ENCODE measurements at regions not wholly inside any gene's neighbourhood (a gene's known extent, or its start where the extent isn't known, plus 50 kb on each side); places are given as distances from the start of the nearest gene placed in this dataset.

DNA sequence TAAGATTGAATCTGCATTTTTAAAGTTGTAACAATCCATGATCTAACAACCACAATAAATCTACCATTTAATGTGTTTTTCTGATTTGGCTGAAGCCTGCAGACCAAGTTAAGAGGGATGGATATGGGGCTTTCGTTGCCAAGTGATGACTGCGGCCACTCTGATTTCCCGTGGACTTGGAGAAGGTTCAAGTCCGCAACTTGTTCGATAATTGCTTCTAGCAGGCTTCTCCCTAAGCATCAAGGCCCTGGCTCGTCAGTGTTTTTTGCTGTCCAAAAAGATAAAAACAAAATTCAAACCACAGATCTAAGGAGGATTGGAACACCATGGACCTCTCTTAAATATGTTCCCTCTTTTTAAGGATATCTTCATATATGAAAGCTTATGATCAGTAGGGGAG is 256.6 kb downstream of the CNTN3 start:
- TF ChIP-seq, protein P1, sequence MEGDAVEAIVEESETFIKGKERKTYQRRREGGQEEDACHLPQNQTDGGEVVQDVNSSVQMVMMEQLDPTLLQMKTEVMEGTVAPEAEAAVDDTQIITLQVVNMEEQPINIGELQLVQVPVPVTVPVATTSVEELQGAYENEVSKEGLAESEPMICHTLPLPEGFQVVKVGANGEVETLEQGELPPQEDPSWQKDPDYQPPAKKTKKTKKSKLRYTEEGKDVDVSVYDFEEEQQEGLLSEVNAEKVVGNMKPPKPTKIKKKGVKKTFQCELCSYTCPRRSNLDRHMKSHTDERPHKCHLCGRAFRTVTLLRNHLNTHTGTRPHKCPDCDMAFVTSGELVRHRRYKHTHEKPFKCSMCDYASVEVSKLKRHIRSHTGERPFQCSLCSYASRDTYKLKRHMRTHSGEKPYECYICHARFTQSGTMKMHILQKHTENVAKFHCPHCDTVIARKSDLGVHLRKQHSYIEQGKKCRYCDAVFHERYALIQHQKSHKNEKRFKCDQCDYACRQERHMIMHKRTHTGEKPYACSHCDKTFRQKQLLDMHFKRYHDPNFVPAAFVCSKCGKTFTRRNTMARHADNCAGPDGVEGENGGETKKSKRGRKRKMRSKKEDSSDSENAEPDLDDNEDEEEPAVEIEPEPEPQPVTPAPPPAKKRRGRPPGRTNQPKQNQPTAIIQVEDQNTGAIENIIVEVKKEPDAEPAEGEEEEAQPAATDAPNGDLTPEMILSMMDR (IDR thresholded peaks at IDR 0.05): no peak
- TF ChIP-seq EP300 (IDR thresholded peaks at IDR 0.05): no peak
- TF ChIP-seq POLR2AphosphoS5 (IDR thresholded peaks at IDR 0.05): no peak
- no peak for TF ChIP-seq POLR2A (IDR thresholded peaks at IDR 0.05)

Measured in stomach (tissue), 4 donors.